GM21786 (cell line): ENCODE measurements at regions not wholly inside any gene's neighbourhood (a gene's known extent, or its start where the extent isn't known, plus 50 kb on each side); places are given as distances from the start of the nearest gene placed in this dataset.
"Not testable (repeated sequence)": the region's sequence is repeated elsewhere in the genome, so short reads cannot be mapped to it uniquely, and the experiment has no call there.

Experiments
- ATAC-seq: cut with Tn5 transposase; IDR thresholded peaks from one replicate; pipeline ENCODE4 v1.9.1; 2021; ENCODE audit not compliant: unreplicated experiment

GRCh38 chr9:28073270-28073669 is 500.0 kb upstream of the C9orf72 start:
- ATAC-seq = no peak

DNA sequence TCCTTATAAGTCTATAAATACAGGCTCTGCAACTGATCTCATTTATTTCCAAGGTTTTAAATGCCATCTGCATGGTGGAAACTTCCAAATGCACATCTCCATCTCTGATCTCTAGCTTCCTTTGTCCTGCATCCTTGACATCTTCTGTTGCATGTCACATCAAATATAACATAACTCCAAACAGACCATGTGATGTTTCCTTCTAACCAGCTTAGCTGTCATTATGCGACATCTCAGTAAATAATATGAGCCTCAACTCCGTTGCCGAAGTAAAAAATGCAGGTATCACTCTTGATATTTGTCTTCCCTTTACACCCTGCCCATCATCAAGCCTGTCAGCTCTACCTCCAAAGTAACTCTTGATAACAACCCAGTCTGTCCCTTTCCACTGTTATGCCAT is 506.4 kb upstream of the C9orf72 start:
- no peak for ATAC-seq

GRCh38 chr9:28082671-28083070 is 509.4 kb upstream of the C9orf72 start:
- ATAC-seq = no peak

- ATAC-seq = no peak
Observed at GRCh38 chr9:28086881-28087280, 513.6 kb upstream of the C9orf72 start.

DNA sequence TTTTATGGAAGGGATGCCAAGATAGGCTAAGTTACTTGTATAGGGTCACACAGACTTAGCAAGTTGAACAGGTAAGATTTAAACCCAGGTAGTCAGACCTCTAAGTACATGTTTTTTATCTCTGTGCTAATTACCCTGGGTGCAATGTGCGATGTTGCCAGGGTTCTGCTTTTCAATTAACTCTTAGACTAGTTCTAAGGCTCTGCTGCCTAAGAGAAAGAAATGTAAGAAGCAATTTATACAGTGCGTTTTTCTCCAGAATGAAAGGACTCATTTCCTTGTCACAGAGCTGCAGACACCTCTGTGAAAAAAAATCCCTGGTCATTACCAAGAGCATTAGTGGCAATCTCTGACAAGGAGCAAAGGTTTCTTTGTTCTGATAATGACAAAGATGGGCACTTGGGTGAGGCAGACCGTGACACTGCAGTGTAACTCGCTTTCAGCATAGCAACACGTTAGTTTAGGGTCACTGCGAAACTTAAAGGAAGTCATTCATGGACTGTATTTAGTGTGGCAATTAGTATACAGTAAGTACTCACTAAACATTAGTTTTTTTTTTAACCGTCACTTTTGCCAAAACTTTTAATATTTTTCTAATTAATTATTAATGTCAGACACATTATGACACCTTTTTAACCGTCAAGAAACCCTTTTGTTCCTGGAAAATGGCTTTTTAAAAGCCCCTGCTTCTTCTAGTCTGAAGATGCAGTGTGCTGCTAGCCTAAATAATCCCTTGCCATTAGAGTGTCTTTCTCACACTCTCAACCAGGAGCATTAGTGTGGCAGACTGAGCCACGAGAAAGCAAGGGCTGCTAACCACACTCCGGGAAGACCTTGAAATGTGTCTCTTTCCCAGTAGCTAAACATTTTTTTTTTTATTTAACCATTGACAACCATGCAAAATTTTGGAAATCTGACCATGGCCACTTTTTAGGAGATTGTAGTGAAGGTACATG is 520.0 kb upstream of the C9orf72 start:
- no peak for ATAC-seq

- ATAC-seq = no peak
Observed at GRCh38 chr9:28101509-28101908, 528.2 kb upstream of the C9orf72 start.

DNA sequence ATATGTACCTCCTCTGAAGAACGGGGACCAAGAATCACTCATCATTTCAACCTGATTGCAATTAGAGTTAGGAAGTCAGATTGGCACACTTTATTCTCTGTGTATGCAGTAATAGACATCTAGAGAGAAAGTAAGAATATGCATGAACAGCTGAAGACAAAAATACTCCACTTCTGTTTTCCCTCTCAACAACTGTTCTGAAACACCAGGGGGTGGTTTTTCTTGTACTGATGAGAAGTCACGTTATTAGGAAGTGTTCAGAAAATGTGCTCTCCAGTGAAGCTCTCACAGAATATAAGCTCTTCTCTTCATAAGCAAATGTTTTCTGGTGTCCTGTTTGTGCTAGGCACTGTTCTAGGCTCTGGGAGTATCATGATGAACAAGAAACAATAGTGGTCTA is 531.7 kb upstream of the C9orf72 start:
- no peak for ATAC-seq

- ATAC-seq = no peak
Observed at GRCh38 chr9:28120184-28120583, 546.9 kb upstream of the C9orf72 start.

DNA sequence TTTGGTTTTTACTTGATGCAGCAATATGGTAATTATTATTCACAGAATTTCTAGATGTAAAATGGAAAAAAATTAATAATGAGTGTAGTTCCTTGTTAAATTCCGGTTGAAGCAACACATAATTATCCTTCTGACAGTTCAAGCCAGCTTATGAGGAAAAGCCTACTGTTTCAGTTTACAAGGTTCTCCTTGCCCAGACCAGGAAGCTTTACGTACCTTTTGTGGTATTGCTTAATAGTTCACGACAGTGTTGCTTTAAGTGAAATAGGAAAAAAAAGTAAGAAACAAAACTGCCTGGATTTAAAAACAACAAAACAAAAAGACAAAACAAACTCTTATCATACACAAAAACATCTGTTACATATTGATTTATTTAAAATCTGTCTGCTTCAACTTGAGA is 547.3 kb upstream of the C9orf72 start:
- no peak for ATAC-seq

DNA sequence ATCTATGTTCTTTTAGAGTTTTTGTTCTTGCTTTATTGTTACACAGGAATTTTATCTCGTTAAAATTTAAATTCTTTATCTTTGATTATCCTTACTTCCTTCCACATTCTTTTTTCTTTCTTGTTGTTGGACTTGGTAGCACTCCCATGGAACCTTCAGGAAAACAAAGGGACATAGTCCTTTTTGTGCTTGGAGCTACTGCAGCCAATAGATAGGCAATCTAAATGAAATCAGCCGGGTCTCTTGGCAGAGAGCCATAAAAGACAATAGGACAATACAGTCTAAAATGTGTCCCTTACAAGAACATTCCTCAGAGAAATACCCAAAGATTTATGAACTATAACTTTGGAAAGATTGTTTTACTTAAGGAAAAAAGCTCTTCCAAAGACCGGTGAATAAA is 548.1 kb upstream of the C9orf72 start:
- no peak for ATAC-seq

- no peak for ATAC-seq
Observed at GRCh38 chr9:28124917-28125316, 551.6 kb upstream of the C9orf72 start.

- ATAC-seq = no peak
Observed at GRCh38 chr9:28127101-28127500, 553.8 kb upstream of the C9orf72 start.

DNA sequence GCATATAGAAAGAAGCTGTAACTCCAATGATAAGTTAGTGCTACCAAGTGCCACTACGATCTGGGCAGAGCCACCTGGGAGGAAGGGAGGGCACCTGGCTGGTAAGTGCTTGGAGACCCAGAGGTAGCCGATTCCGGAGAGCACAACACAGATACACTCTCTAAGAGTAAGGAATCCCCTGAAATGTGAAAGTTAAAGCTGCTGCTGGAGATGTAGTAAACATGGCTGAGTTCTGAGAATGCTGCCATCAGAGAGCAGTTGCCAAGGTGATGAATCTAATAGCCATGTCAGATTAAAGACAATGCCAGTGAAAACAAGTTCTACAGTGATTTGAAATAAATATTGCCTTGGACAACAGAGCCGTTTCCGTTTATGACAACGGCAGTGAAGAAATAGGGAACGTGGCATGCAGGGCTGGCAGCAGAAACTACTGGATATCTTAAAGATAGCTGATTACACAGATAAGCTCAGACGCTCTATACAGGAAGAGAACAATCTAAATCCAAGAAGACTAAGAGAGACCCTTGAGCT is 561.2 kb upstream of the C9orf72 start:
- ATAC-seq = no peak

GRCh38 chr9:28135549-28135948 is 562.3 kb upstream of the C9orf72 start:
- ATAC-seq = no peak

DNA sequence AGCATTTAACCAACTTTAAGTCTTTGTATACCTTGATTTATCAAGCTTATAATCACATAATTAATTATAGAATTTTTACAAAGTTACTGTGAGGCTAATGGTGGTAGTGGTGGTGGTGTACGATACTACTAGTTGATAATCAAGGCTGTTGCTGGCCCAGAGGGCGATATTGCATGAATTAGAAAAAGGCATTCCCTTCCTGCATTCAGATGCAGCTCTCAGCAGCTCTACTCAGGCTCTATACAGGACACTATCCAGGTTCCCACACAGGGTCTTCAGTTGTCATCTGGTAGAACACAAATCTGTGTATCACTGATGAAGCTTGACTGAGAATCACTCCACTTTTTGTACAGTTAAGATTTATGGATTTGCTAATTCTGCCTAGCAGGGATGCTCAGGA is 562.8 kb upstream of the C9orf72 start:
- ATAC-seq = no peak

DNA sequence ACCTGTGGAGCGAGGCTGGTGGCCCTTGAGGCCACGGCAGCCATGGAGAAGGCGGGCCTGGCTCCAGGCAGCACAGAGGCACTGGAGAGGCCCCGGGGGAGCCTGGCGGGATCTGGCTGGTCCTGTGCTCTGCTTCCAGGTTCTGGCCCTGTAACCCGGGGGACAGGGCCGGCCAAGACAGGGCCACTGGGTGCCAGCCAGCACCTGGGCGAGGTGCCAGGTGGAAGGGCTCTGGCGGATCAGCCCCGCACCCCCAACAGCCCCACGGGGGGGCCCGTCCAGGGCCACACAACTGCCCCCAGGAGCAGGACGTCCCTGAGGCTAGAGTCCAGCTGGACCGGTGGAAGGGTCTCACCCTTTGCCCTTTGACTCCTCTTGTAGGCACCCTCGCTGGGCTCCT is 574.1 kb upstream of the C9orf72 start:
- ATAC-seq = not testable (repeated sequence)

GRCh38 chr9:28147923-28148597 is 574.8 kb upstream of the C9orf72 start:
- ATAC-seq = not testable (repeated sequence)

DNA sequence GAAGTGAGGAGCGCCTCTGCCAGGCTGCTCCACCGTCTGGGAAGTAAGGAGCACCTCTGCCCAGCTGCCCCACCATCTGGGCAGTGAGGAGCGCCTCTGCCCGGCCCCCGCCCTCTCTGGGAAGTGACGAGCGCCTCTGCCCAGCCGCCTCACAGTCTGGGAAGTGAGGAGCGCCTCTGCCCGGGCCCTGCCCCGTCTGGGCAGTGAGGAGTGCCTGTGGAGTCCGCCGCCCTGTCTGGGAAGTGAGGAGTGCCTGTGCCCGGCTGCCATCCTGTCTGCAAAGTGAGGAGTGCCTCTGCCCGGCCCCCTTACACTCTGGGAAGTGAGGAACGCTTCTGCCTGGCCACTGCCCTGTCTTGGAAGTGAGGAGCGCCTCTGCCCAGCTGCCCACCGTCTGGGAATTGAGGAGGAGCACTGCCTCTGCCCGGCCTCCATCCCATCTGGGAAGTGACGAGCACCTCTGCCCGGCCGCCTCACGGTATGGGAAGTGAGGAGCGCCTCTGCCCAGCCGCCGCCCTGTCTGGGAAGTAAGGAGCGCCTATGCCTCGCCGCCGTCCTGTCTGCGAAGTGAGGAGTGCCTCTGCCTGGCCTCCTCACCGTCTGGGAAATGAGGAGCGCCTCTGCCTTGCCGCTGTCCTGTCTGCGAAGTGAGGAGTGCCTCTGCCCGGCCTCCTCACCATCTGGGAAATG is 576.2 kb upstream of the C9orf72 start:
- not testable (repeated sequence) for ATAC-seq

DNA sequence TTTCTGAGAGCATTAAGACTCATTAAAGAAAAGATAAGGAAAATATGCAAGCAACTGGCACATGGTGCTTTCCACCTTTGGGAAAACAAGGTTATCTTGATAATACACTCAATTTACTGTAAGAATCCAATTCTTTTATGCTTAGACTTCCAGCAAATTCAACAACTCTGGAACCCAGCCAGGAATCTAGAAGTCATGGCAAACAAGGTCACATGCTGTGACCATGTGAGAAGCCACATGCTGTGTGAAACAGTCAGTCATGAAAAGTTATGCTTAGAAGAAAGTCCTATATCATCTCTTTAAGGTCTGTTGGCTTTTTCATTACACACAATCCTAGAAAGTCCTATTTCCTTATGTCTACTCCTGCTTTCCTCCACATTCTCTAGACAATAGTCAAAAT is 581.8 kb upstream of the C9orf72 start:
- no peak for ATAC-seq

- no peak for ATAC-seq
Observed at GRCh38 chr9:28155671-28156070, 582.4 kb upstream of the C9orf72 start.

DNA sequence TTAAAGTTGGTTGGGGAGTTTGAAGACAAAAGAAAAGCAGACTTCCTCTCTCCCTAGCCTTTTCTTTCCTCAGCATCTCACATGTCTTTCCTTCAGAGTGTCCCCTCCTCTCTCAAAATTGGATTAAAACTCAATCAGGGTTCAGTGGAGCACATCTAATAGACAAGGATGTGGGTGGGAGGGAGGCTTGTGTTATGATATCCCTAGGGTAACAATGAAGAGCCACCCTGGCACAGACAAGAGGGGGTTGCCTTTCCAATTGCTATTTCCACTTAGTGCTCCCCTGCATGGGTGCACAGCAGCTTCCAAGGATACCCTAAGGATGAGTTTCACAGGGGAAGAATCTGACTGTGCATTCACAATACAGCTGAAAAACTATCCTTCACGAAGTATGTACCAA is 585.2 kb upstream of the C9orf72 start:
- no peak for ATAC-seq
